Spleen (tissue), 7 donors: ENCODE measurements at regions not wholly inside any gene's neighbourhood (a gene's known extent, or its start where the extent isn't known, plus 50 kb on each side); places are given as distances from the start of the nearest gene placed in this dataset.

Experiments
- CTCF ChIP-seq, 11 experiments: fragments of 200-600 bp in 7 of 11; fragments of 450-650 bp in 4 of 11; sonication (generic) in 4 of 11; IDR thresholded peaks in 8 of 11; conservative IDR thresholded peaks in 3 of 11; 1 replicate in 7 of 11; 2 replicates in 4 of 11; pipeline versions ENCODE4 v1.4.0 to v1.8.0; 2016 to 2021; ENCODE audit warnings: antibody characterized with exemption in 11 of 11, inconsistent platforms in 4 of 11, mild to moderate bottlenecking in 1 of 11
- POLR2A ChIP-seq, 3 donors: fragments of 450-650 bp; IDR thresholded peaks; one replicate each; pipeline ENCODE4 v1.5.1; 2017; ENCODE audit warnings: antibody characterized with exemption in 3 of 3, mild to moderate bottlenecking in 1 of 3
- POLR2AphosphoS5 ChIP-seq, 3 donors: sonication (generic); formaldehyde crosslinking; IDR thresholded peaks; one replicate each; pipeline ENCODE4 v1.5.1; 2017; ENCODE audit warnings: antibody characterized with exemption in 3 of 3
- donor health status: DM: no; HTN: no; CAD: no; lungs with moderate emphysema.
- donor health status: DM: no; HTN: no; CAD: no.
- donor health status: DM: no; HTN: no; CAD: no.

GRCh38 chr17:12269751-12270150, 249.1 kb downstream of the MAP2K4 start:
- no peak for TF ChIP-seq CTCF (IDR thresholded peaks at IDR 0.05 in 8 of 11, conservative IDR thresholded peaks at IDR 0.05 in 3 of 11)
- TF ChIP-seq POLR2A (IDR thresholded peaks at IDR 0.05) = no peak
- TF ChIP-seq POLR2AphosphoS5 (IDR thresholded peaks at IDR 0.05) = no peak
